ENCODE measurements at regions not wholly inside any gene's neighbourhood (a gene's known extent, or its start where the extent isn't known, plus 50 kb on each side); places are given as distances from the start of the nearest gene placed in this dataset.

GRCh38 chr5:143730112-143730801 lies 81.7 kb upstream of the HMHB1 start:
- DNase-seq (ENCODE audit: low spot score) = no peak

- DNase-seq (ENCODE audit: low spot score) = no peak
Measured at GRCh38 chr5:143729334-143729946, 82.5 kb upstream of the HMHB1 start.

- no peak for DNase-seq (ENCODE audit: low spot score)
Measured at GRCh38 chr5:143723159-143723558, 88.8 kb upstream of the HMHB1 start.

GRCh38 chr5:143721925-143722324 lies 90.0 kb upstream of the HMHB1 start:
- DNase-seq (ENCODE audit: low spot score) = no peak

- no peak for DNase-seq (ENCODE audit: low spot score)
Measured at GRCh38 chr5:143720689-143721088, 91.3 kb upstream of the HMHB1 start.

GRCh38 chr5:143717400-143717799 lies 94.6 kb upstream of the HMHB1 start:
- no peak for DNase-seq (ENCODE audit: low spot score)

GRCh38 chr5:143716881-143717280 lies 95.1 kb upstream of the HMHB1 start:
- no peak for DNase-seq (ENCODE audit: low spot score)

GRCh38 chr5:143715616-143716015 lies 96.3 kb upstream of the HMHB1 start:
- no peak for DNase-seq (ENCODE audit: low spot score)

- DNase-seq (ENCODE audit: low spot score) = no peak
Measured at GRCh38 chr5:143714629-143715028, 97.3 kb upstream of the HMHB1 start.

- no peak for DNase-seq (ENCODE audit: low spot score)
Measured at GRCh38 chr5:143713047-143714003, 98.6 kb upstream of the HMHB1 start.

GRCh38 chr5:143708672-143709071 lies 103.3 kb upstream of the HMHB1 start:
- DNase-seq (ENCODE audit: low spot score) = no peak

GRCh38 chr5:143707806-143708205 lies 104.2 kb upstream of the HMHB1 start:
- DNase-seq (ENCODE audit: low spot score) = no peak

- no peak for DNase-seq (ENCODE audit: low spot score)
Measured at GRCh38 chr5:143705381-143705780, 106.6 kb upstream of the HMHB1 start.

GRCh38 chr5:143703659-143704058 lies 108.3 kb upstream of the HMHB1 start:
- DNase-seq (ENCODE audit: low spot score) = no peak

- no peak for DNase-seq (ENCODE audit: low spot score)
Measured at GRCh38 chr5:143701493-143701892, 110.5 kb upstream of the HMHB1 start.

- DNase-seq (ENCODE audit: low spot score) = no peak
Measured at GRCh38 chr5:143700994-143701393, 111.0 kb upstream of the HMHB1 start.

- DNase-seq (ENCODE audit: low spot score) = no peak
Measured at GRCh38 chr5:143699121-143699520, 112.8 kb upstream of the HMHB1 start.

GRCh38 chr5:143698574-143698973 lies 113.4 kb upstream of the HMHB1 start:
- DNase-seq (ENCODE audit: low spot score) = no peak

- DNase-seq (ENCODE audit: low spot score) = no peak
Measured at GRCh38 chr5:143696921-143697320, 115.0 kb upstream of the HMHB1 start.

GRCh38 chr5:143695941-143696340 lies 116.0 kb upstream of the HMHB1 start:
- DNase-seq (ENCODE audit: low spot score) = no peak

- DNase-seq (ENCODE audit: low spot score) = no peak
Measured at GRCh38 chr5:143695244-143695864, 116.6 kb upstream of the HMHB1 start.

- DNase-seq (ENCODE audit: low spot score) = no peak
Measured at GRCh38 chr5:143694357-143694756, 117.6 kb upstream of the HMHB1 start.
